Spleen (tissue), 7 donors: ENCODE measurements at regions not wholly inside any gene's neighbourhood (a gene's known extent, or its start where the extent isn't known, plus 50 kb on each side); places are given as distances from the start of the nearest gene placed in this dataset.

Experiments
- POLR2A ChIP-seq, 3 donors: fragments of 450-650 bp; IDR thresholded peaks; one replicate each; pipeline ENCODE4 v1.5.1; 2017; ENCODE audit warnings: antibody characterized with exemption in 3 of 3, mild to moderate bottlenecking in 1 of 3
- POLR2AphosphoS5 ChIP-seq, 3 donors: sonication (generic); formaldehyde crosslinking; IDR thresholded peaks; one replicate each; pipeline ENCODE4 v1.5.1; 2017; ENCODE audit warnings: antibody characterized with exemption in 3 of 3
- TF ChIP-seq, protein P1 (sequence below), 11 experiments: fragments of 200-600 bp in 7 of 11; fragments of 450-650 bp in 4 of 11; sonication (generic) in 4 of 11; IDR thresholded peaks in 8 of 11; conservative IDR thresholded peaks in 3 of 11; 1 replicate in 7 of 11; 2 replicates in 4 of 11; pipeline versions ENCODE4 v1.4.0 to v1.8.0; 2016 to 2021; ENCODE audit warnings: antibody characterized with exemption in 11 of 11, inconsistent platforms in 4 of 11, mild to moderate bottlenecking in 1 of 11
- donor health status: DM: no; HTN: no; CAD: no; lungs with moderate emphysema.
- donor health status: DM: no; HTN: no; CAD: no.
- donor health status: DM: no; HTN: no; CAD: no.

DNA sequence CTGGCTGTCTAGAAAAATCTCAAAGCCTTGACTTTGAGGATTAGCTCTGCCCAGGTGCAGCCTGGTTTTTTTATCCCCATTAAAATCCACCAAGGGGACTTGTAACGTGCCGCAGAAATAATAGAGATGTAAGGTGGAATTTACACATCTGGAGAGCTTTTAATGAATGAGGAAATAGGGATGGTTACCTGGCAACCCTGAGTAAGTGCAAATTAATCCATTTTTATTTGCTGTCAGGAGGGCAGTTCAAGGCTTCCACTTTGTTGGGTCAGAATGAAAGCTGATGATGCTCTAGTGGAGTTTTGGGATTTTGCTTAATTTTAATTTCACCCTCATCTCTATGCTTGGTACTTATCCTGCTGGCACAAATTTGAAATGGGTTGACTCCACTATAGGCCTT, 163.4 kb upstream of the CEP162 start:
- TF ChIP-seq, protein P1, sequence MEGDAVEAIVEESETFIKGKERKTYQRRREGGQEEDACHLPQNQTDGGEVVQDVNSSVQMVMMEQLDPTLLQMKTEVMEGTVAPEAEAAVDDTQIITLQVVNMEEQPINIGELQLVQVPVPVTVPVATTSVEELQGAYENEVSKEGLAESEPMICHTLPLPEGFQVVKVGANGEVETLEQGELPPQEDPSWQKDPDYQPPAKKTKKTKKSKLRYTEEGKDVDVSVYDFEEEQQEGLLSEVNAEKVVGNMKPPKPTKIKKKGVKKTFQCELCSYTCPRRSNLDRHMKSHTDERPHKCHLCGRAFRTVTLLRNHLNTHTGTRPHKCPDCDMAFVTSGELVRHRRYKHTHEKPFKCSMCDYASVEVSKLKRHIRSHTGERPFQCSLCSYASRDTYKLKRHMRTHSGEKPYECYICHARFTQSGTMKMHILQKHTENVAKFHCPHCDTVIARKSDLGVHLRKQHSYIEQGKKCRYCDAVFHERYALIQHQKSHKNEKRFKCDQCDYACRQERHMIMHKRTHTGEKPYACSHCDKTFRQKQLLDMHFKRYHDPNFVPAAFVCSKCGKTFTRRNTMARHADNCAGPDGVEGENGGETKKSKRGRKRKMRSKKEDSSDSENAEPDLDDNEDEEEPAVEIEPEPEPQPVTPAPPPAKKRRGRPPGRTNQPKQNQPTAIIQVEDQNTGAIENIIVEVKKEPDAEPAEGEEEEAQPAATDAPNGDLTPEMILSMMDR (IDR thresholded peaks at IDR 0.05 in 8 of 11, conservative IDR thresholded peaks at IDR 0.05 in 3 of 11) = no peak
- no peak for TF ChIP-seq POLR2AphosphoS5 (IDR thresholded peaks at IDR 0.05)
- no peak for TF ChIP-seq POLR2A (IDR thresholded peaks at IDR 0.05)
